ES-I3 (cell line): ENCODE measurements at regions not wholly inside any gene's neighbourhood (a gene's known extent, or its start where the extent isn't known, plus 50 kb on each side); places are given as distances from the start of the nearest gene placed in this dataset.
"Not testable (repeated sequence)": the region's sequence is repeated elsewhere in the genome, so short reads cannot be mapped to it uniquely, and the experiment has no call there.

Source experiments
- H3K36me3 ChIP-seq: 2 replicates; pipeline ENCODE4 v1.6.1; 2013; ENCODE audit warnings: mild to moderate bottlenecking, low read length, control low read depth, moderate library complexity; ENCODE audit not compliant: insufficient read depth
- H3K4me1 ChIP-seq: 2 replicates; pipeline ENCODE4 v1.6.1; 2013; ENCODE audit warnings: mild to moderate bottlenecking, control low read depth, low read length; ENCODE audit not compliant: insufficient read depth
- H3K9ac ChIP-seq: 2 replicates; pipeline ENCODE4 v1.6.1; 2013; ENCODE audit warnings: low read depth, mild to moderate bottlenecking, low read length, moderate library complexity
- H3K9me3 ChIP-seq: 2 replicates; pipeline ENCODE4 v1.6.1; 2013; ENCODE audit warnings: mild to moderate bottlenecking, low read length, moderate library complexity; ENCODE audit not compliant: control insufficient read depth, insufficient read depth

DNA sequence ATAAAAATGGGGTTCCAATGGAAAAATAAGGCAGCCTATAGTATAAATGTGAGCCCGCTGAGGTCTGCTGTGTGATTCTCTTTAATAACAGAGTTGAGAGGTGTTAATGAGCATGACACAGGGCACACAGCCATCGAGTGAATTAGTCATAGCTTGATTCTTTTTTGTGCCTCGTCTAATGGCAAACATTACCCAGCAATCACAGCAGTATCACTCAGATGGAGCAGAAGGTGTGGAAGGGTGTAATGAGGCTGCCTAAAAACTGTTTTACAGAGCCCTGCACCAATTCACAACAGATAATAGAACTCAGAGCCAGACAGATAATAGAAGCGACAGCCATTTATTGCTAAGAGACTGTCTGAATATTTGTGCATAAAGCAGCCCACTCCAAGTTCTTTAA, 178.6 kb upstream of the TPRG1 start:
- Histone ChIP-seq H3K4me1 (no peaks in the 10 kb centered on the region), H3K36me3 (no peaks in the 10 kb centered on the region), H3K9me3 (peaks cover 3% of the 10 kb centered on the region; the same call in 1 of the 2 replicates), H3K9ac (no peak overlapping the region)

DNA sequence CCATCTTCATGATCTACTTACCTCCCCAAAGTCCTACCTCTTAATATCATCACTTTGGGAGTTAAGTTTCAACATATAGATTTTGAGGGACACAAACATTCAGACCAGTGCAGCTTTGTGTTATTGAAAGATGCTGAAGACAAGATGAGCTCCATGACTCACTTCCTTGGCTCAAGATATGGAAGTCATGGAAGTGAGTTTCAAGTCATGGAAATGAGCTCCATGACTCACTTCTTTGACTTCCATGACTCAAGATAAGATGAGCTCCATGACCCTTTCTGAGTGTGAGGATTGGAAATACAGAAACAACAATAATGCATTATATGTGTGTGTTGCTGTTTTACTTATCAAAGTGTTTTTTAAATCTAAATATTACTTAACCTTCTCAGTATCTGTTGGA, 170.2 kb upstream of the TPRG1 start:
- H3K9ac ChIP-seq = no peak overlapping the region
- H3K36me3 ChIP-seq = no peaks in the 10 kb centered on the region
- H3K4me1 ChIP-seq = no peaks in the 10 kb centered on the region
- H3K9me3 ChIP-seq = no peaks in the 10 kb centered on the region

DNA sequence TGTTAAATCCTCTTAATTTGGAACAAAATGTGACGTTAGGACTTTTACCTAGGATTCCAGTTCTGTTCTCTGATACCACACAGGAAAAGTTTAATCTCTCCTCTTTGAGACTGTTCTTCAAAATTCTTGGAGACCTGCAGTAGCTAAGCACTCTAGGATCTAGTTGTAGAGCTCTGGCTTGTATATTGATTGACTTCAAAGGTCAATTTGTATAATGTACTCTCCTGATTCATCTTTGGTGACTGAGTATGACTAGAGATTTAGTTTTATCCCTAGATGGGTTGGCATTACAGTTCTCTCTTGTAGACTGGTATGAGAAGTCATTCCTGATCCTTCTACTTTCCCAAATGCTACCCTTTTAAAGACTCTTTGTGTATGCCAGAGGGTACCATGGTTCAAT, 168.4 kb upstream of the TPRG1 start:
- no peaks in the 10 kb centered on the region for H3K36me3 ChIP-seq
- H3K9ac ChIP-seq = no peak overlapping the region
- H3K4me1 ChIP-seq = no peaks in the 10 kb centered on the region
- H3K9me3 ChIP-seq = no peaks in the 10 kb centered on the region

DNA sequence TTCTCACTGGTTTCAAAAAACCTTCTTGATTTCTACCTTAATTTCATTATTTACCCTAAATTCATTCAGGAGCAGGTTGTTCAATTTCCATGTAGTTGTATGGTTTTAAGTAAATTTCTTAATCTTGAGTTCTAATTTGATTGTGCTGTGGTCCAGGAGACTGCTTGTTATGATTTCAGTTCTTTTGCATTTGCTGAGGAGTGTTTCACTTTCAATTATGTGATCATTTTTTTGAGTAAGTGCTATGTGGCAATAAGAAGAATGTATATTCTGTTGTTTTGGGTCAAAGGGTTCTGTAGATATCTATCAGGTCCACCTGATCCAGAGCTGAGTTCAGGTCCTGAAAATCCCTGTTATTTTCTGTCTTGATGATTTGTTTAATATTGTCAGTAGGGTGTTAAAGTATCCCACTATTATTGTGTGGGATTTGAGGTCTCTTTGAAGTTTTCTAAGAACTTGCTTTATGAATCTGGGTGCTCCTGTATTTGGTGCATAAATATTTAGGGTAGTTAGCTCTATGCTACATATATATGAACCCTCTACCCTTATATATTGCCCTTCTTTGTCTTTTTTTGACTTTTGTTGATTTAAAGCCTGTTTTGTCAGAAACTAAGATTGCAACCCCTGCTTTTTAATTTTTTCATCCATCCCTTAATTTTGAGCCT, 158.4 kb upstream of the TPRG1 start:
- Histone ChIP-seq H3K4me1 (no peaks in the 10 kb centered on the region), H3K9ac (no peak overlapping the region), H3K9me3 (peaks cover 7% of the 10 kb centered on the region), H3K36me3 (no peaks in the 10 kb centered on the region)

DNA sequence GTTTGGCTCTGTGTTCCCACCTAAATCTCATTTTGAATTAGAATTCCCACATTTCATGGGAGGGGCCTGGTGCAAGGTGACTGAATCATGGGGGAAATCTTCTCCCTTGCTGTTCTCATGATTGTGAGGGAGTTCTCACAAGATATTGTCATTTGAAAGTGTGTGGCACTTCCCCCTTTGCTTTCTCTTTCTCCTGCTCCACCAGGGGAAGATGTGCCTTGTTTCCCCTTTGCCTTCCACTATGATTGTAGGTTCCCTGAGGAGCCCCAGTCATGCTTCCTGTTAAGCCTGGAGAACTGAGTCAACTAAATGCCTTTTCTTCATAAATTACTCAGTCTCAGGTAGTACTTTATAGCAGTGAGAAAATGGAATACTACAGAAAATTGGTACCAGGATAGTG, 157.2 kb upstream of the TPRG1 start:
- Histone ChIP-seq H3K36me3 (no peaks in the 10 kb centered on the region), H3K4me1 (no peaks in the 10 kb centered on the region), H3K9me3 (peaks cover 7% of the 10 kb centered on the region), H3K9ac (no peak overlapping the region)

DNA sequence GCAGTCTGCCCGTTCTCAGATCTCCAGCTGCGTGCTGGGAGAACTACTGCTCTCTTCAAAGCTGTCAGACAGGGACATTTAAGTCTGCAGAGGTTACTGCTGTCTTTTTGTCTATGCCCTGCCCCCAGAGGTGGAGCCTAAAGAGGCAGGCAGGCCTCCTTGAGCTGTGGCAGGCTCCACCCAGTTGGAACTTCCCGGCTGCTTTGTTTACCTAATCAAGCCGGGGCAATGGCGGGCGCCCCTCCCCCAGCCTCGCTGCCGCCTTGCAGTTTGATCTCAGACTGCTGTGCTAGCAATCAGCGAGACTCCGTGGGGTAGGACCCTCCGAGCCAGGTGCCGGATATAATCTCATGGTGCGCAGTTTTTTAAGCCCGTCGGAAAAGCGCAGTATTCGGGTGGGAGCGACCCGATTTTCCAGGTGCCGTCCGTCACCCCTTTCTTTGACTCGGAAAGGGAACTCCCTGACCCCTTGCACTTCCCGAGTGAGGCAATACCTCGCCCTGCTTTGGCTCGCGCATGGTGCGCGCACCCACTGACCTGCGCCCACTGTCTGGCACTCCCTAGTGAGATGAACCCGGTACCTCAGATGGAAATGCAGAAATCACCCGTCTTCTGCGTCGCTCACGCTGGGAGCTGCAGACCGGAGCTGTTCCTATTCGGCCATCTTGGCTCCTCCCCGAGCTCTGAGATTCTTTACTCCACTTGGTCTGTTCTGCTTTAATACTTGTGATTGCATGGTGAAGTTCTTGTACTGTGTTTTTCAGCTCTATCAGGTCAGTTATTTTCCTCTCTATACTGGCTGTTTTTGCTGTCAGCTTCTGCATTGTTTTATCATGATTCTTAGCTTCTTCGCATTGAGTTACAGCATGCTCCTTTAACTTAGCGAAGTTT, 148.9 kb upstream of the TPRG1 start:
- not testable (repeated sequence) for H3K36me3 ChIP-seq, H3K9me3 ChIP-seq, H3K4me1 ChIP-seq
- H3K9ac ChIP-seq = peak overlapping the region; percentile 51; the same call in 1 of the 2 replicates

DNA sequence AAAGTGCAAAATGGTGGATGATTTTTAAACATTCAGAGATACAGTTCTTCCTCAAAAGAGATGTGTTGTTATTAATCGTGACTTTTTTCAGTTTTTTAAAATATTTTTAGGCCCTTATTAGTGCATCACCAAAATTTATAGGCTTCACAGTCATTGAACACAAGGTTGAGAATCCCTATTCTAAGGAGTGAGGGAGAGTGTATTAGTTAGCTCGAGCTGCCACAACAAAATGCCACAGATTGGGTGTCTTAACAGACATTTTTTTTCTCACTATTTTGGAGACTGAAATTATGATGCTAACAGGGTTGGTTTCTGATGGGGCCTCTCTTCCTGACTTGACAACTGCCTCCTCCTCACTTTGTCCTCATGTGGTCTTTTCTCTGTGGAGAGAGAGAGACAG, 145.9 kb upstream of the TPRG1 start:
- H3K36me3 ChIP-seq = peaks cover 9% of the 10 kb centered on the region; the same call in 1 of the 2 replicates
- H3K9ac ChIP-seq = no peak overlapping the region
- no peaks in the 10 kb centered on the region for H3K9me3 ChIP-seq
- H3K4me1 ChIP-seq = no peaks in the 10 kb centered on the region

DNA sequence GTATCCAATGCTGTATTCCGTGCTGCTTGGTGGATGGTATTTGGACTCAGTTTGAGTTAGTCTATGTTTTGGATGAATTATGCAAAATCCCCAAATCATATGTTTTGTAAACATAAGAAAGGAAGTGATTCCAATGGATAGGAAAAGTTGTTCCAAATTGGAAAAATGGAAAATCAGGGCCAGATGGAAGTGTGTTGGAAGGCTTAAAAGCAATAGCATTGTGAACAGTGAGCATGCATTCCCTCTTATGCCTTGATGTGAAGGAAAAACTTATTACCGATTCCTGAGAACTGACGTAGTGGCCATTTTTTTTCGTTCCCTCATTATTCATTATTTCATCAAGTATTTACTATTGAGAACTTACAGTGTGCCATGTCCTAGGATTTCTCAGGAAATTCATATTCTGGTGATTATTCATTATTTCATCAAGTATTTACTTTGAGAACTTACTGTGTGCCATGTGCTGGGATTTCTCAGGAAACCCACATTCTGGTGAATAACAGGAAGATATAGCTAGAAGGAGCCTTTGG, 144.1 kb upstream of the TPRG1 start:
- Histone ChIP-seq H3K9ac (no peak overlapping the region), H3K4me1 (no peaks in the 10 kb centered on the region), H3K36me3 (peaks cover 9% of the 10 kb centered on the region; the same call in 1 of the 2 replicates), H3K9me3 (no peaks in the 10 kb centered on the region)

DNA sequence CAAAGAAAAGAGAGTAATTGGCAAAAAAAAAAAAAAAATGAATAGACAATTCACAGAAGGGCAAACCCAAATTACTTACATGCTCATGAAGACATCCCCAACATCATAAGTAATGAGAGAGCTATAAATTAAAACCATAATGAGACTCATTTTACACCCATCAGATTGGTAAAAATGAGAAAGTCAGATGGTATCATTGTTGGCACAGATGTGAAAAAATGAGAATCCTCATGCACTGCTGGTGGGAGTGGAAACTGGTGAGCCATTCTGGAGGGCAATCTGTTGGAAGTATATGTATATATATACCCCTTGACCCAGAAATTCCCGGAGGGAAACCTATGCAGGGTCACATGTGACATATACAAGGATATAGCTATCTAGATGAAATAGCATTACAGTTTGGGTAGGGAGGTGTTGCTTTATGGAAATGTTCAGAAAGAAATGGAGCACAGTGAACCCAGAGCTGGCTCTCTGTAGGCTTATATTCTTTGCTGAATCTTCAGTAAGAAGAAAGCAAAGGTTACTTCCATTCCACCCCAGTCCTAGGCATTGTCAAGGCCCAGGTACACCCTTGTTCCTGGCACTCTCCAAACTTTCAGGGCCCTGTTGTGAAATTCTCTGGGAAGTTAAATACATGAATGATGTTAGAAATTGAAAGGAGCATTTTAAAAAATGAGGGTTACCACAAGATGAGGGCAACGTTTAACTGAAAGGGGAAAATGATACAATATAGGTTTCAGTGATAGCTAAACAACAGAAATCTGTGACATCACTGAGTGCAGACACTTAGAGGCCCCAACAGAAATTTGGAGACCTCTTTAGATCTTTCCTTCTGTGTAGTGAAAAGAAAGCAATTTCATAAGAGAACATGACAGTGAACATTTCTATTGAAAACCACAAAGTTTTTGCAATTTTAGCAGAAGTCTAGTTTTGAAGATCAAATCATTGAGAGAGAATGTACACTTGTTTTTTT, 132.7 kb upstream of the TPRG1 start:
- H3K9me3 ChIP-seq = no peaks in the 10 kb centered on the region
- H3K4me1 ChIP-seq = no peaks in the 10 kb centered on the region
- H3K9ac ChIP-seq = no peak overlapping the region
- H3K36me3 ChIP-seq = 0 out of 2 replicates have a peak, but pooled peaks cover 2% of the 10 kb centered on the region

DNA sequence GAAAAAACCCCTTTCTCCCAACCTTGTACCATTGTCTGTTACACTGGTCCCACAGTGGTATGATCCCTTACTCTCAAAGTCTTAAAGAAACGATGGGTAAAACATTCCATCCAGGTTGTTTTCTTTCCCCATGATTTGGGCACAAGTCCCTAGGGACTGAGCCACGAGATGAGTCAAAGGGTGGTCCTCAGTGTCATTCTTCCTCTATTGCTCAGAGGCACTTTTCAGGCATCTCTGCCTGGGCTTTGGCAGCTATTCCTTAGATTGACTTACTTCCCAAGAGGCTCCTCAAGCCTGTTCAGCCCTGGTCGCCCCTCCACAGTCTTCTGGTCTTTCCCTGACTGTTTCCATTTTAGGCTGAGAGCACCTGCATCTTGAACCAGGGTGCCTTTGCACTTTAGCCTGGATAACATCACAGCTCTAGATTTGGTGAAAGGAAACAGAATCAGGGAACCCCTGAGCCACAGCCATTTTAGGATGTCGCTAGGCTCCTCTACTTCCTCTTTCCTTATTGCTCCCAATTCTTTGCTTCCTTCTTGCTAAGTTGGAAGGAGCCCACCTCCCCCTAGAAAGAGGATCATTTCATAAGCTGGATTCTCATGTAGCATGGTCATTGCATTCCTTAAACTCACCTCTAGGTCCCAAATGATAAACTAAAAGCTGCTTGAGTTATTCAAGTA, 131.0 kb upstream of the TPRG1 start:
- Histone ChIP-seq H3K9ac (no peak overlapping the region), H3K36me3 (0 out of 2 replicates have a peak, but pooled peaks cover 2% of the 10 kb centered on the region), H3K4me1 (no peaks in the 10 kb centered on the region), H3K9me3 (no peaks in the 10 kb centered on the region)

DNA sequence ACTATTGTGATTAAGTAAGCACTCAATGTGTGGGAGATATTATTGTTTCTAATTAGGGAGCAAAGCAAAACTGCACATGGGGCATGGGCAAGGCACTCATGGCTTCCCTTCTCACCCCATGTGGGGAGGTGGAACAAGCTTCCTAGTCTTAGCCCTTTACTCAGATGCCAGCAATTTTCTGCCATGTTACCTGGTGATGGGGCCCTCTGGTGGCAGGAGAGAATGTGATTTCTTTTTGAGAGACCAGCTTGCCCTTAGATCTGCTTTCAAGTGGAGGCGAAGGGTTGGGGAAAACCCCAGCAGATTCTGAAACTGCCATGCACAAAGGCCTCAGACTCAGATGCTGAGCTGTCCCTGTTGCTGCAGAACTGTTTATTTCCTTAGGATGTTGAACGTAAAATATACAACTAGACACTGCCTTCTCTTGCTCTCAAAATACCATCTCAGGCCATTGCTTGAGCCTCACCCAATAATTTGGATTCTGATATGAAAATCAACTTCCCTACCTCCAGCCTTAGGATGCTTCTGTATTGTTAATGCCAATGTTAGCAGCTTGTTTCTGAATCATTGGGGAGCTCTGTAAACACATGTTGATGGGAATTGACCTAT, 130.2 kb upstream of the TPRG1 start:
- Histone ChIP-seq H3K9me3 (no peaks in the 10 kb centered on the region), H3K9ac (no peak overlapping the region), H3K36me3 (0 out of 2 replicates have a peak, but pooled peaks cover 2% of the 10 kb centered on the region), H3K4me1 (no peaks in the 10 kb centered on the region)

DNA sequence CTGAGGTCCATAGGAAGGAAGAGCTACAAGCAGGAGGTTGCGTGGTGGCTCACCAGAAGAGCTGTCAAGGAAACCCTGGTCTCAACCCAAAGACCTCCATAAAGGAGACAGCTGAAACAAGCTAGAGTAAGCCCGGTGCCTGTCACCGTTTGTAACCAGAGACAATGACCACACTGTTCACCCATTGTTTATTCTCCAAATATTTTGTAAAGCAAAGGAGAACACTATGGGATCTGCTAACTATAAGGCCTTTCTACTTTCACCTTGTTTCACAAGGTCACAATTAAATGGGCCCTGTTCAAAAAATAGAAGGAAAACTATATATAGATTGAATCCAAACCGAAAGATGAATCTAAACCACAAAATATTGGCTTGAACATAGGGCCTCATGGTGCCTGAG, 128.9 kb upstream of the TPRG1 start:
- Histone ChIP-seq H3K9me3 (no peaks in the 10 kb centered on the region), H3K36me3 (0 out of 2 replicates have a peak, but pooled peaks cover 2% of the 10 kb centered on the region), H3K4me1 (no peaks in the 10 kb centered on the region), H3K9ac (no peak overlapping the region)

DNA sequence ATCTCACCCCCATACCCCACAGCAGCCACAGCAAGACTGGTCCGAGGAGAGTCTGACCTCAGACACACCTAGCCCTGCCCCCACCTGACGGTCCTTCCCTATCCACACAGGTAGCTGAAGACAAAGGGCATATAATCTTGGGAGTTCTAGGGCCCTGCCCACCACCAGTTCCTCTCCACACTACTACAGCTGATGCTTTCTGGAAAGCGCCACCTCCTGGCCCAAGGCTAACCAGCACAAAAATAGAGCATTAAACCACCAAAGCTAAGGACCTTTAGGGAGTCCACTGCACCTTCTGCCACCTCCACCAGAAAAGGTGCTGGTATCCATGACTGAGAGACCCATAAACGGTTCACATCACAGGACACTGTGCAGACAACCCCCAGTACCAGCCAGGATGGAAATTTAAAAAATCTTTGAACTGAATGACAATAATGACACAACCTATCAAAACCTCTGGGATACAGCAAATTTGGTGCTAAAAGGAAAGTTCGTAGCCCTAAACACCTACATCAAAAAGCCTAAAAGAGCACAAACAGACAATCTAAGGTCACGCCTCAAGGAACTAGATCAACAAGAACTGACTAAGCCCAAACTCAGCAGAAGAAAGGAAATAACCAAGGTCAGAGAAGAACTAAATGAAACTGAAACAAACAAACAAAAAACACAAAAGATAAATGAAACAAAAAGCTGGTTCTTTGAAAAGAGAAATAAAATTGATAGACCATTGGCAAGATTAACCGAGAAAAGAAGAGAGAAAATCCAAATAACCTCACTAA, 122.1 kb upstream of the TPRG1 start:
- H3K9ac ChIP-seq = no peak overlapping the region
- no peaks in the 10 kb centered on the region for H3K4me1 ChIP-seq
- no peaks in the 10 kb centered on the region for H3K36me3 ChIP-seq
- H3K9me3 ChIP-seq = no peaks in the 10 kb centered on the region
